SU-DHL-6 (cell line): ENCODE measurements at regions not wholly inside any gene's neighbourhood (a gene's known extent, or its start where the extent isn't known, plus 50 kb on each side); places are given as distances from the start of the nearest gene placed in this dataset.

Source experiments
- H2AFZ ChIP-seq: fragments of 200-600 bp; sonication (generic); 2 replicates; pipeline ENCODE4 v1.6.1; 2014; ENCODE audit warnings: low read depth, mild to moderate bottlenecking, moderate library complexity, mixed read lengths, antibody characterized with exemption, low read length; ENCODE audit not compliant: severe bottlenecking
- H3F3A ChIP-seq: fragments of 200-600 bp; shearing (Covaris generic); 2 replicates; pipeline ENCODE4 v1.6.0; 2016; ENCODE audit warnings: antibody characterized with exemption, mild to moderate bottlenecking; ENCODE audit not compliant: insufficient read depth
- H3K27ac ChIP-seq: fragments of 200-600 bp; sonication (generic); 2 replicates; pipeline ENCODE4 v1.5.1; 2016; ENCODE audit warnings: low read depth, mild to moderate bottlenecking, low read length, moderate library complexity, mixed read lengths
- H3K27me3 ChIP-seq: fragments of 200-600 bp; sonication (generic), shearing (Covaris generic); 2 replicates; pipeline ENCODE4 v1.6.0; 2014; ENCODE audit warnings: mild to moderate bottlenecking, low read length
- H3K36me3 ChIP-seq: fragments of 200-600 bp; sonication (generic); 2 replicates; pipeline ENCODE4 v1.6.1; 2014; ENCODE audit warnings: mild to moderate bottlenecking, low read length, mixed read lengths
- H3K4me2 ChIP-seq: fragments of 300-600, 200-600 bp; shearing (Covaris generic), sonication (generic); 2 replicates; pipeline ENCODE4 v1.6.0; 2014; ENCODE audit warnings: low read length, low read depth, mild to moderate bottlenecking; ENCODE audit not compliant: poor library complexity, severe bottlenecking
- H3K4me3 ChIP-seq: fragments of 200-600 bp; sonication (generic); 2 replicates; pipeline ENCODE4 v1.5.1; 2014; ENCODE audit warnings: antibody characterized with exemption, low read length, mild to moderate bottlenecking, mixed read lengths; ENCODE audit not compliant: insufficient read depth, poor library complexity, severe bottlenecking
- H3K79me2 ChIP-seq: fragments of 200-600 bp; sonication (generic); 2 replicates; pipeline ENCODE4 v1.6.1; 2014; ENCODE audit warnings: mild to moderate bottlenecking, low read length, moderate library complexity; ENCODE audit not compliant: insufficient read depth
- H3K9ac ChIP-seq: fragments of 200-600 bp; sonication (generic); 2 replicates; pipeline ENCODE4 v1.7.0; 2014; ENCODE audit warnings: mild to moderate bottlenecking, low read length
- H3K9me2 ChIP-seq: fragments of 200-600 bp; sonication (generic); replicated peaks from 2 replicates; pipeline ENCODE4 v1.6.1; 2014; ENCODE audit warnings: low read length; ENCODE audit not compliant: insufficient read depth
- H3K9me3 ChIP-seq: fragments of 200-600 bp; sonication (generic); 2 replicates; pipeline ENCODE4 v1.6.1; 2014; ENCODE audit warnings: low read length, mixed read lengths; ENCODE audit not compliant: insufficient read depth
- H4K20me1 ChIP-seq: fragments of 200-600 bp; sonication (generic); 2 replicates; pipeline ENCODE4 v1.6.1; 2014; ENCODE audit warnings: low read depth, mild to moderate bottlenecking, antibody characterized with exemption, low read length, moderate library complexity, mixed read lengths
- EZH2phosphoT487 ChIP-seq: fragments of 200-600 bp; sonication (generic), shearing (Covaris generic); conservative IDR thresholded peaks from 2 replicates; pipeline ENCODE4 v1.6.1; 2018; ENCODE audit warnings: mild to moderate bottlenecking, antibody characterized with exemption, low read length, moderate library complexity, mixed read lengths
- TF ChIP-seq, protein P1 (sequence below): fragments of 200-600 bp; sonication (generic); IDR thresholded peaks from one replicate; pipeline ENCODE4 v1.5.1; 2017; ENCODE audit warnings: antibody characterized with exemption, mild to moderate bottlenecking, low read length, moderate library complexity; ENCODE audit not compliant: insufficient read depth, poor library complexity, severe bottlenecking

DNA sequence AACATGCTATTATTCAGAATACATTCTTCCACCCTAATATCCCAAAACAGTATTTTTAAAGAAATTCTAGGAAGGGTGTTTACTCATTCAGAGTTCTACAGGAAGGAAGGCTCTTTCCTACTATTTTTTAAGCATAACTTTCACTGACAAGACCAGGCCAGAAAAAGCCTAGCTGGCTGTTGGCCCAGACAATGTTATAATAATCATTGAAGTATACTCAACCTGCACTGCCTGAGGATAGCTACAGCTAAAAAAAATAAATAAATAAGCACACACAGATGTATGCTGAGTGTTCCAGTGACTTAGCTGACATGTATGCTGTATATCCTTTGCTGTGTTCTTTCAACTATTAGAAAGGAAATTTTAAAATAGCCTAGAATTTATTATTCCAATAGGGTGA is 145.8 kb upstream of the SPRY1 start:
- no peak overlapping the region for H3K9ac ChIP-seq
- no peak for TF ChIP-seq EZH2phosphoT487
- TF ChIP-seq, protein P1, sequence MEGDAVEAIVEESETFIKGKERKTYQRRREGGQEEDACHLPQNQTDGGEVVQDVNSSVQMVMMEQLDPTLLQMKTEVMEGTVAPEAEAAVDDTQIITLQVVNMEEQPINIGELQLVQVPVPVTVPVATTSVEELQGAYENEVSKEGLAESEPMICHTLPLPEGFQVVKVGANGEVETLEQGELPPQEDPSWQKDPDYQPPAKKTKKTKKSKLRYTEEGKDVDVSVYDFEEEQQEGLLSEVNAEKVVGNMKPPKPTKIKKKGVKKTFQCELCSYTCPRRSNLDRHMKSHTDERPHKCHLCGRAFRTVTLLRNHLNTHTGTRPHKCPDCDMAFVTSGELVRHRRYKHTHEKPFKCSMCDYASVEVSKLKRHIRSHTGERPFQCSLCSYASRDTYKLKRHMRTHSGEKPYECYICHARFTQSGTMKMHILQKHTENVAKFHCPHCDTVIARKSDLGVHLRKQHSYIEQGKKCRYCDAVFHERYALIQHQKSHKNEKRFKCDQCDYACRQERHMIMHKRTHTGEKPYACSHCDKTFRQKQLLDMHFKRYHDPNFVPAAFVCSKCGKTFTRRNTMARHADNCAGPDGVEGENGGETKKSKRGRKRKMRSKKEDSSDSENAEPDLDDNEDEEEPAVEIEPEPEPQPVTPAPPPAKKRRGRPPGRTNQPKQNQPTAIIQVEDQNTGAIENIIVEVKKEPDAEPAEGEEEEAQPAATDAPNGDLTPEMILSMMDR: no peak
- H3K27ac ChIP-seq: no peak overlapping the region
- H2AFZ ChIP-seq: no peak overlapping the region
- no peaks in the 10 kb centered on the region for H3K9me3 ChIP-seq
- H3K4me2 ChIP-seq: no peak overlapping the region
- no peaks in the 10 kb centered on the region for H3K9me2 ChIP-seq
- H3K36me3 ChIP-seq: no peaks in the 10 kb centered on the region
- H4K20me1 ChIP-seq: no peaks in the 10 kb centered on the region
- no peaks in the 10 kb centered on the region for H3K79me2 ChIP-seq
- H3F3A ChIP-seq: no peaks in the 10 kb centered on the region
- H3K4me3 ChIP-seq: no peak overlapping the region
- no peaks in the 10 kb centered on the region for H3K27me3 ChIP-seq

GRCh38 chr4:123255971-123256370 is 140.6 kb upstream of the SPRY1 start:
- Histone ChIP-seq H3K4me2 (no peak overlapping the region), H3K9me3 (no peaks in the 10 kb centered on the region), H3K27ac (no peak overlapping the region), H3F3A (no peaks in the 10 kb centered on the region), H4K20me1 (no peaks in the 10 kb centered on the region), H3K27me3 (no peaks in the 10 kb centered on the region), H3K79me2 (no peaks in the 10 kb centered on the region), H2AFZ (no peak overlapping the region), H3K36me3 (no peaks in the 10 kb centered on the region), H3K9ac (no peak overlapping the region), H3K4me3 (no peak overlapping the region), H3K9me2 (no peaks in the 10 kb centered on the region)
- no peak for TF ChIP-seq EZH2phosphoT487
- TF ChIP-seq, protein P1: no peak

DNA sequence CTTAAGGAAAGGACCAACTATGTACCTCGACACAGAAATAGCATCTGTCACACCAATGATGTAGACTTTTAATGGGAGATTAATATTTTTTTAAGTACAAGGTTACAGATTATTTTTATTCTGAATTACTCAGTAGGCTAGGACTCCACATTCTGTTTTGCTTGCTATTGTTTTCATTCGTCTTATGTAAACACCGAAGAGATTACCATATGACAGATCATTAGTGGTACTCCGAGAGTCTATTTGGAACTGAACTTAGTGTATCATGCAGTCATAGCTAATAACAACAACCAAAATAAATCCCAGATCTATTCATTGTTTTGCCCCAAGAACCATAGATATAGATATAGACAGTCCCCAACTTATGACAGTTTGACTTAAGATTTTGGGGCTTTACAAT is 139.7 kb upstream of the SPRY1 start:
- Histone ChIP-seq H3K9ac (no peak overlapping the region), H3K4me2 (no peak overlapping the region), H3K27ac (no peak overlapping the region), H3K36me3 (no peaks in the 10 kb centered on the region), H2AFZ (no peak overlapping the region), H3K9me3 (no peaks in the 10 kb centered on the region), H3K4me3 (no peak overlapping the region), H3F3A (no peaks in the 10 kb centered on the region), H3K27me3 (no peaks in the 10 kb centered on the region), H3K9me2 (no peaks in the 10 kb centered on the region), H4K20me1 (no peaks in the 10 kb centered on the region), H3K79me2 (no peaks in the 10 kb centered on the region)
- no peak for TF ChIP-seq EZH2phosphoT487
- TF ChIP-seq, protein P1: no peak
